Activated naive CD8-positive, alpha-beta T cell treated with anti-CD3 and anti-CD28 coated beads, Interleukin-2, amount 50 U/mL, for 24 hours (primary cell): ENCODE measurements at regions not wholly inside any gene's neighbourhood (a gene's known extent, or its start where the extent isn't known, plus 50 kb on each side); places are given as distances from the start of the nearest gene placed in this dataset.
"Not testable (repeated sequence)": the region's sequence is repeated elsewhere in the genome, so short reads cannot be mapped to it uniquely, and the experiment has no call there.

ENCODE experiments used
- ATAC-seq: fragments of 150-1000 bp; cut with Tn5 transposase; one replicate; pipeline ENCODE4 v1.10.0; 2021
- DNase-seq: peaks from one replicate; pipeline ENCODE4 v3.0.0; 2021
- H3K27ac Mint-ChIP-seq: one replicate; pipeline ENCODE4 v1.8.0; 2021; ENCODE audit warnings: mild to moderate bottlenecking, mixed read lengths
- H3K27me3 Mint-ChIP-seq: one replicate; pipeline ENCODE4 v1.8.0; 2021; ENCODE audit warnings: mixed read lengths
- H3K36me3 Mint-ChIP-seq: one replicate; pipeline ENCODE4 v1.8.0; 2021; ENCODE audit warnings: low read depth, mixed read lengths
- H3K4me1 Mint-ChIP-seq: one replicate; pipeline ENCODE4 v1.8.0; 2021; ENCODE audit warnings: mixed read lengths
- H3K4me3 Mint-ChIP-seq: one replicate; pipeline ENCODE4 v1.8.0; 2021; ENCODE audit warnings: mild to moderate bottlenecking, moderate library complexity, mixed read lengths
- H3K9me3 Mint-ChIP-seq: one replicate; pipeline ENCODE4 v1.8.0; 2021; ENCODE audit warnings: mixed read lengths

DNA sequence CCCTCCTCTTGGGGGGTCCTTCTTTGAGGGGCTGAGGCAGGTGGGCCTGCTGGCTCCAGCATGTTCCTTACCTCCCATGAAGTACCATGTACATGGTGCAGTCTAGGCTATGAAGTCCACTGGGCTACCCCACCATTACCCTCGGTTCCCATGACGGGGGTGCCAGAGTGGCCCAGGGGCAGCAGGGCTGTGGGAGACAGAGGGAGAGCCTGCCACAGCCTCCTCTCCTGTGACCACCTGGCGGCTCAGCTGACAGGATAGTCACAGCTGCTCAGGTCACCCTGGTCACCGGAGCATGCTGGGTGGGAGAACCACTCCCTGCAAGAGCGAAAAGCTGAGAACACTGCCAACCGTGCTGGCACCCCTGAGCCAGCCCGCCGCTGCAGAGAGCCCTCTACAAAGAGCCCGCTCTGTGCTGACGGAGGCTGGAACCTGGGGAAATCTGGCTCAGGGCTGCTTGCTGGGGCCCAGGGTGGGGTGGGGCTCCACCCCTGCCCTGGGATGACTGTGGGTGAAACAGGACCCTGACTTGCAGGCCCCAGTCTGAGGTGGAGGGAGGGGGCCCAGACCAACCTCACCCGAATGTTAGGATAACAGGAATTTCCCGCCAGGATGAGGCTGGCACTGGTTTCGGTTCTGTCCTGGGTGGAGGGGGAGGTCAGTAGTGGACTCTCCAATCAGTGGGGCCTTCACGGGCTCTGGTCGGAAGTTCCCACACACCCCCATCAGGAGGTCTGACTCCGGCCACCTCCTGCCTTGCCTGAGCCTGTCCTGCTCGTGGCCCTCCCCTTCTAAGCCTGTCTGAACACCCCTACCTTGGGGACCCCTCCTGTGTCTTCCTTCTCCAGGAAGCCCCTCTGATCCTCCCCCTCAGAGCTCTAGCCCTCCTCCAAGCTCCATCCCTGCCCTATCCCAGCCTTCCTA, 76.0 kb upstream of the GOLGA6L4 start:
- not testable (repeated sequence) for H3K36me3 Mint-ChIP-seq

DNA sequence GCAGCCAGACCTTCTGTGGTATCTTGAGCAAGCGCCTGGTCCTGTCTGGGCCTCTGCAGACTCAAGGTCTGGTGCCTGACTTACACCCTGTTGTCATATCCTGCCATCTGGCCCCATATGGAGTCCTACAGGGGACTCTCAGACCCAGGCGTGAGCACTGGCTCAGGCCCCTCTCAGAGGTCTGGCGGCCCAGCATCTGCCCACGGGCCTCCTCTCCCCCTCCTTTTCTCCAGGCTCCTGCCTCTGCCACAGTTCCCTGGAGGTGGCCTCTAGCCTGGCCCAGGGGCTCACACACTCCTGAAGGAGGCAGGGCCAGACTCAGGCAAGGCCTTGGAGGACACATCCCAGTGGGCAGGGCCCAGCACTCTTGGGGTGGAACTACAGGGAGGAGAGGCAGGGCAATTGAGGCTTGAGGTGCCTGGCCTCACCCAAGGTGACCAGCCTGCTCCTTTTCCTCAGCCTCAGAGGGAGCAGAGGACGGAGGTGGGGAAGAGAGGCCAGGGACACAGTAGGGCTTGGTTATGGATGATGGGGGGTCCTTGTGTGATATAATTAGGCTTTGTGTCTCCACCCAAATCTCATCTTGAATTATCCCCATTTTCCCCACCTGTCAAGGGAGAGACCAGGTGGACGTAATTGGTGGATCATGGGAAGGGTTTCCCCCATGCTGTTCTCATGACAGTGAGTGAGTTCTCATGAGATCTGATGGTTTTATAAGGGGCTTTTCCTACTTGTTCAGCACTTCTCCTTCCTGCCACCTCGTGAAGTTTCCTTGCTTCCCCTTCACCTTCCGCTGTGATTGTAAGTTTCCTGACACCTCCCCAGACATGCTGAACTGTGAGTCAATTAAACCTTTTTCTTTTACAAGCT, 70.9 kb upstream of the GOLGA6L4 start:
- ATAC-seq, H3K36me3 Mint-ChIP-seq, H3K9me3 Mint-ChIP-seq, H3K4me1 Mint-ChIP-seq, H3K27ac Mint-ChIP-seq, DNase-seq, H3K27me3 Mint-ChIP-seq, H3K4me3 Mint-ChIP-seq: not testable (repeated sequence)

More for the DNA sequence above, 76.0 kb upstream of the GOLGA6L4 start:
- H3K27me3 Mint-ChIP-seq, H3K27ac Mint-ChIP-seq, H3K4me1 Mint-ChIP-seq, DNase-seq, H3K4me3 Mint-ChIP-seq, ATAC-seq, H3K9me3 Mint-ChIP-seq: not testable (repeated sequence)

DNA sequence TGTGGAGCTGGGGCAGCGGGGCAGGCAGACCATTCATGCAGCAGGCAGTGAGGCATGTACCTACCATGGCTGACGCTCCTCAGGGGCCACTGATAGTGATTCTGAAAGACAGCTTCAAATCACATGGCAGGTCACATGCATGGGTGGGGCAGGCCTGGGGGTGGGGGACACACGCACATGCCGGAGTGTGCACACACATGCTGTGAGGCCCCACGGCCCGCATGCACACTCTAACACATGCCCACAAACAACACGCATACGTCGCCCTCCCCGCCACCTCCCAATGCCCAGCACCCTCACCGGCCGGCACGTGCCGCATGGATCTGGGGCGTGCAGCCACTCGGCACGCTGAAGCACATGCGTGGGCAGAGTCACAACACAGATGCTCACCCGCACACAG, 65.5 kb upstream of the GOLGA6L4 start:
- DNase-seq, H3K4me1 Mint-ChIP-seq, H3K36me3 Mint-ChIP-seq, H3K9me3 Mint-ChIP-seq, H3K27ac Mint-ChIP-seq, H3K4me3 Mint-ChIP-seq, ATAC-seq, H3K27me3 Mint-ChIP-seq: not testable (repeated sequence)

DNA sequence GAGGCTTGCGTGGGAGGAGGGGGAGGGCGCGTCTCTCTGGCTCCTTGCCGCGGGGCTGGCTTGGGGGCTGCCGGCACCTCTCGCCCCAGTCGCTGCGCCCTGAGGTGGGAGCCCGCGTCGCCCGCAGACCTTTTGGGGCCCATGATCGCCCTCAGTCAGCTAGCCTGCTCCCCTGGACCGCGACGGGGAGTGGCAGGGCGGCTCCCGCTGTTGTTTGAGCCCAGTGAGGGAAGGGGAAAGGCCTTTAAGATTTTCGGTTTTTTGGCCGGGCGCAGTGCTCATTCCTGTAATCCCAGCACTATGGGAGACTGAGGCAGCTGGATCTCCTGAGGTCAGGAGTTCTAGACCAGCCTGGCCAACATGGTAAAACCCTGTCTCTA, 62.4 kb upstream of the GOLGA6L4 start:
- H3K27me3 Mint-ChIP-seq, DNase-seq: not testable (repeated sequence)

More for the DNA sequence above, 62.4 kb upstream of the GOLGA6L4 start:
- not testable (repeated sequence) for H3K4me3 Mint-ChIP-seq, H3K9me3 Mint-ChIP-seq, H3K4me1 Mint-ChIP-seq, ATAC-seq, H3K27ac Mint-ChIP-seq, H3K36me3 Mint-ChIP-seq
